Trophoblast cell (in vitro differentiated cells and primary cell): ENCODE measurements at regions not wholly inside any gene's neighbourhood (a gene's known extent, or its start where the extent isn't known, plus 50 kb on each side); places are given as distances from the start of the nearest gene placed in this dataset.
"Not testable (repeated sequence)": the region's sequence is repeated elsewhere in the genome, so short reads cannot be mapped to it uniquely, and the experiment has no call there.

ENCODE experiments used
- DNase-seq, 2 donors: peaks; one replicate each; pipeline ENCODE4 v3.0.0-alpha.2; 2016
- H2AFZ ChIP-seq: 2 replicates; pipeline ENCODE4 v1.6.1; 2013; ENCODE audit warnings: low read length, moderate library complexity, mild to moderate bottlenecking; ENCODE audit not compliant: insufficient read depth, poor library complexity
- H2AK5ac ChIP-seq: 2 replicates; pipeline ENCODE4 v1.6.1; 2013; ENCODE audit warnings: mild to moderate bottlenecking, low read length
- H2BK120ac ChIP-seq: 2 replicates; pipeline ENCODE4 v1.6.1; 2013; ENCODE audit warnings: low read length, mild to moderate bottlenecking, moderate library complexity; ENCODE audit not compliant: insufficient read depth, poor library complexity
- H2BK12ac ChIP-seq: 2 replicates; pipeline ENCODE4 v1.6.1; 2013; ENCODE audit warnings: mild to moderate bottlenecking, low read length, moderate library complexity
- H2BK5ac ChIP-seq: 2 replicates; pipeline ENCODE4 v1.6.1; 2013; ENCODE audit warnings: low read length, low read depth, moderate library complexity, mild to moderate bottlenecking; ENCODE audit not compliant: poor library complexity
- H3K14ac ChIP-seq: 2 replicates; pipeline ENCODE4 v1.6.1; 2013; ENCODE audit warnings: mild to moderate bottlenecking, low read length
- H3K18ac ChIP-seq: 2 replicates; pipeline ENCODE4 v1.6.1; 2013; ENCODE audit warnings: mild to moderate bottlenecking, low read length
- H3K23ac ChIP-seq: 2 replicates; pipeline ENCODE4 v1.6.1; 2013; ENCODE audit warnings: low read length
- H3K27ac ChIP-seq: 2 replicates; pipeline ENCODE4 v1.5.1; 2013; ENCODE audit warnings: low read depth, mild to moderate bottlenecking, inconsistent platforms, low read length, moderate library complexity
- H3K27me3 ChIP-seq: 2 replicates; pipeline ENCODE4 v1.6.1; 2013; ENCODE audit warnings: inconsistent platforms, mild to moderate bottlenecking, low read length, moderate library complexity; ENCODE audit not compliant: insufficient read depth
- H3K36me3 ChIP-seq, 2 experiments: 1 replicate in 1 of 2; 2 replicates in 1 of 2; pipeline ENCODE4 v1.6.1; 2013; ENCODE audit warnings: low read length in 2 of 2, mild to moderate bottlenecking in 2 of 2, moderate library complexity in 1 of 2; ENCODE audit not compliant: insufficient read depth in 2 of 2, control insufficient read depth in 1 of 2
- H3K4ac ChIP-seq: 2 replicates; pipeline ENCODE4 v1.6.1; 2013; ENCODE audit warnings: low read depth, mild to moderate bottlenecking, low read length, moderate library complexity
- H3K4me1 ChIP-seq, 2 experiments: 1 replicate in 1 of 2; 2 replicates in 1 of 2; pipeline ENCODE4 v1.6.1; 2013; ENCODE audit warnings: low read length in 2 of 2, mild to moderate bottlenecking in 2 of 2, moderate library complexity in 1 of 2; ENCODE audit not compliant: insufficient read depth in 2 of 2, control insufficient read depth in 1 of 2
- H3K4me2 ChIP-seq: 2 replicates; pipeline ENCODE4 v1.6.1; 2013; ENCODE audit warnings: inconsistent platforms, mild to moderate bottlenecking, low read length, moderate library complexity
- H3K4me3 ChIP-seq: 2 replicates; pipeline ENCODE4 v1.5.1; 2013; ENCODE audit warnings: mild to moderate bottlenecking, low read depth, low read length, inconsistent platforms
- H3K79me1 ChIP-seq: one replicate; pipeline ENCODE4 v1.6.1; 2013; ENCODE audit warnings: low read length
- H3K79me2 ChIP-seq: 2 replicates; pipeline ENCODE4 v1.6.1; 2013; ENCODE audit warnings: low read length, mild to moderate bottlenecking; ENCODE audit not compliant: control insufficient read depth, insufficient read depth, poor library complexity
- H3K9ac ChIP-seq: 2 replicates; pipeline ENCODE4 v1.6.1; 2013; ENCODE audit warnings: mild to moderate bottlenecking, low read length
- H3K9me3 ChIP-seq: 2 replicates; pipeline ENCODE4 v1.6.1; 2013; ENCODE audit warnings: low read depth, mild to moderate bottlenecking, control low read depth, inconsistent platforms, low read length; ENCODE audit not compliant: insufficient read depth
- H4K12ac ChIP-seq: 2 replicates; pipeline ENCODE4 v1.6.1; 2013; ENCODE audit warnings: low read depth, mild to moderate bottlenecking, low read length, moderate library complexity
- H4K8ac ChIP-seq: 2 replicates; pipeline ENCODE4 v1.6.1; 2013; ENCODE audit warnings: low read depth, mild to moderate bottlenecking, low read length, moderate library complexity
- H4K91ac ChIP-seq: one replicate; pipeline ENCODE4 v1.6.1; 2013; ENCODE audit warnings: low read depth, mild to moderate bottlenecking, low read length, moderate library complexity
- WGBS: extraction: QIAGEN DNeasy Blood & Tissue Kit; methylation state at CpG from one replicate; pipeline ENCODE4 v1.1.7; 2013; ENCODE audit warnings: missing lambda C conversion rate; ENCODE audit not compliant: insufficient read length, insufficient coverage; ENCODE audit errors: extremely low coverage; 5-methylcytosine and 5-hydroxymethylcytosine counted together

- H3K4me1 ChIP-seq, H2BK12ac ChIP-seq, H3K79me1 ChIP-seq, H4K12ac ChIP-seq, H3K9ac ChIP-seq, H4K91ac ChIP-seq, H2BK5ac ChIP-seq, H3K4me2 ChIP-seq, H3K9me3 ChIP-seq, H3K27ac ChIP-seq, H4K8ac ChIP-seq, H3K4ac ChIP-seq, H3K36me3 ChIP-seq, H3K18ac ChIP-seq, H3K23ac ChIP-seq, H2AK5ac ChIP-seq, H2BK120ac ChIP-seq, H2AFZ ChIP-seq, H3K27me3 ChIP-seq, DNase-seq, H3K14ac ChIP-seq, H3K79me2 ChIP-seq, H3K4me3 ChIP-seq: not testable (repeated sequence)
- WGBS, result no CpG with 5 or more reads among the region's 5 CpGs
Measured at GRCh38 chr6:159626506-159626905, 66.5 kb downstream of the SOD2 start.

GRCh38 chr6:159623156-159623555 lies 69.9 kb downstream of the SOD2 start:
- no peaks in the 10 kb centered on the region for H3K79me1 ChIP-seq
- no peak overlapping the region for H4K12ac ChIP-seq
- DNase-seq, result no peak
- no peak overlapping the region for H3K4me2 ChIP-seq
- no peak overlapping the region for H2BK12ac ChIP-seq
- no peak overlapping the region for H4K8ac ChIP-seq
- no peak overlapping the region for H3K9ac ChIP-seq
- H3K79me2 ChIP-seq, result no peaks in the 10 kb centered on the region
- no peaks in the 10 kb centered on the region for H3K36me3 ChIP-seq
- no peak overlapping the region for H2AFZ ChIP-seq
- no peak overlapping the region for H3K4ac ChIP-seq
- no peaks in the 10 kb centered on the region for H3K4me1 ChIP-seq
- H3K27ac ChIP-seq, result no peak overlapping the region
- no peaks in the 10 kb centered on the region for H3K27me3 ChIP-seq
- H3K9me3 ChIP-seq, result no peaks in the 10 kb centered on the region
- H3K14ac ChIP-seq, result no peak overlapping the region
- no peak overlapping the region for H2BK5ac ChIP-seq
- no peak overlapping the region for H2BK120ac ChIP-seq
- H3K4me3 ChIP-seq, result no peak overlapping the region
- no peak overlapping the region for H4K91ac ChIP-seq
- WGBS, result no CpG with 5 or more reads among the region's 5 CpGs
- no peak overlapping the region for H2AK5ac ChIP-seq
- no peak overlapping the region for H3K23ac ChIP-seq
- no peak overlapping the region for H3K18ac ChIP-seq

- Histone ChIP-seq H2BK5ac (no peak overlapping the region), H3K4ac (no peak overlapping the region), H3K79me1 (no peaks in the 10 kb centered on the region), H3K9me3 (peaks cover 4% of the 10 kb centered on the region), H3K18ac (no peak overlapping the region), H3K9ac (no peak overlapping the region), H3K4me2 (no peak overlapping the region), H4K12ac (no peak overlapping the region), H3K27ac (no peak overlapping the region), H3K79me2 (no peaks in the 10 kb centered on the region), H4K91ac (no peak overlapping the region), H2BK120ac (no peak overlapping the region), H3K4me1 (no peaks in the 10 kb centered on the region), H3K27me3 (no peaks in the 10 kb centered on the region), H2BK12ac (no peak overlapping the region), H2AK5ac (no peak overlapping the region), H3K36me3 (no peaks in the 10 kb centered on the region), H4K8ac (no peak overlapping the region), H3K4me3 (no peak overlapping the region), H3K14ac (no peak overlapping the region), H2AFZ (no peak overlapping the region), H3K23ac (no peak overlapping the region)
- no peak for DNase-seq
- WGBS, result 83% methylated on average over 1 of the region's 1 CpG
Measured at GRCh38 chr6:159620947-159621346, 72.1 kb downstream of the SOD2 start.

- Histone ChIP-seq H2BK5ac (no peak overlapping the region), H4K12ac (no peak overlapping the region), H2AFZ (no peak overlapping the region), H3K27ac (no peak overlapping the region), H3K4me3 (no peak overlapping the region), H3K4ac (no peak overlapping the region), H3K18ac (no peak overlapping the region), H3K14ac (no peak overlapping the region), H4K8ac (no peak overlapping the region), H2AK5ac (no peak overlapping the region), H3K79me2 (no peaks in the 10 kb centered on the region), H3K36me3 (no peaks in the 10 kb centered on the region), H3K23ac (no peak overlapping the region), H3K79me1 (no peaks in the 10 kb centered on the region), H2BK12ac (no peak overlapping the region), H3K4me1 (no peaks in the 10 kb centered on the region), H3K27me3 (no peaks in the 10 kb centered on the region), H3K9ac (no peak overlapping the region), H3K9me3 (peaks cover 4% of the 10 kb centered on the region), H3K4me2 (no peak overlapping the region), H2BK120ac (no peak overlapping the region), H4K91ac (no peak overlapping the region)
- no CpG with 5 or more reads among the region's 1 CpG for WGBS
- DNase-seq, result no peak
Measured at GRCh38 chr6:159617444-159617843, 75.6 kb downstream of the SOD2 start.
